ENCODE measurements at regions not wholly inside any gene's neighbourhood (a gene's known extent, or its start where the extent isn't known, plus 50 kb on each side); places are given as distances from the start of the nearest gene placed in this dataset.
A peak's percentile ranks its signal among the peaks of the same experiment; 100 is the strongest.

DNA sequence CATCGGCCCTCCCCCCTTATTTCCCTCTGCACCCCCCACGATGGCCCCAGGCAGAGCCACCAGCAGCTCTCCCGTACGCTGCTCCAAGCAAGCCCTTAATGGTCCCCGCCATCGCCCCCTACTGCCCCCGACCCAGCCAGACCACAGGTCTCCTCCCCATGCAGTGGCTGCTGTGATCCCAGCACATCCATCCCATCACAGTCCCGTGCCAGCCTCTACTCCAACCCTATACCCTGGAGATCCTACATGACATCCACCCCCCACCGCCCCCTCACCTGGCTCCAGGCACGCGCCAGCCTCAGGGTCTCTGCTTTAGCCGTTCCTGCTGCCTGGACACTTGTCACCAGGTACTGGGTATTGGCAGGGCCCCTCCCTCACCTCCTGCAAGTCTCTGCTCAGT is 85.8 kb upstream of the RTL6 start:
- TF ChIP-seq, protein P1, sequence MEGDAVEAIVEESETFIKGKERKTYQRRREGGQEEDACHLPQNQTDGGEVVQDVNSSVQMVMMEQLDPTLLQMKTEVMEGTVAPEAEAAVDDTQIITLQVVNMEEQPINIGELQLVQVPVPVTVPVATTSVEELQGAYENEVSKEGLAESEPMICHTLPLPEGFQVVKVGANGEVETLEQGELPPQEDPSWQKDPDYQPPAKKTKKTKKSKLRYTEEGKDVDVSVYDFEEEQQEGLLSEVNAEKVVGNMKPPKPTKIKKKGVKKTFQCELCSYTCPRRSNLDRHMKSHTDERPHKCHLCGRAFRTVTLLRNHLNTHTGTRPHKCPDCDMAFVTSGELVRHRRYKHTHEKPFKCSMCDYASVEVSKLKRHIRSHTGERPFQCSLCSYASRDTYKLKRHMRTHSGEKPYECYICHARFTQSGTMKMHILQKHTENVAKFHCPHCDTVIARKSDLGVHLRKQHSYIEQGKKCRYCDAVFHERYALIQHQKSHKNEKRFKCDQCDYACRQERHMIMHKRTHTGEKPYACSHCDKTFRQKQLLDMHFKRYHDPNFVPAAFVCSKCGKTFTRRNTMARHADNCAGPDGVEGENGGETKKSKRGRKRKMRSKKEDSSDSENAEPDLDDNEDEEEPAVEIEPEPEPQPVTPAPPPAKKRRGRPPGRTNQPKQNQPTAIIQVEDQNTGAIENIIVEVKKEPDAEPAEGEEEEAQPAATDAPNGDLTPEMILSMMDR (IDR thresholded peaks at IDR 0.05) = no peak
- TF ChIP-seq POLR2A (IDR thresholded peaks at IDR 0.05) = no peak
- peak in 1 of 3 donors; percentile 37 for DNase-seq
- no peak overlapping the region for H3K27ac ChIP-seq
- no peaks in the 10 kb centered on the region for H3K27me3 ChIP-seq
- no peaks in the 10 kb centered on the region for H3K9me3 ChIP-seq
- H3K4me3 ChIP-seq = no peak overlapping the region
- H3K36me3 ChIP-seq = no peaks in the 10 kb centered on the region
- H3K4me1 ChIP-seq = no peaks in the 10 kb centered on the region

DNA sequence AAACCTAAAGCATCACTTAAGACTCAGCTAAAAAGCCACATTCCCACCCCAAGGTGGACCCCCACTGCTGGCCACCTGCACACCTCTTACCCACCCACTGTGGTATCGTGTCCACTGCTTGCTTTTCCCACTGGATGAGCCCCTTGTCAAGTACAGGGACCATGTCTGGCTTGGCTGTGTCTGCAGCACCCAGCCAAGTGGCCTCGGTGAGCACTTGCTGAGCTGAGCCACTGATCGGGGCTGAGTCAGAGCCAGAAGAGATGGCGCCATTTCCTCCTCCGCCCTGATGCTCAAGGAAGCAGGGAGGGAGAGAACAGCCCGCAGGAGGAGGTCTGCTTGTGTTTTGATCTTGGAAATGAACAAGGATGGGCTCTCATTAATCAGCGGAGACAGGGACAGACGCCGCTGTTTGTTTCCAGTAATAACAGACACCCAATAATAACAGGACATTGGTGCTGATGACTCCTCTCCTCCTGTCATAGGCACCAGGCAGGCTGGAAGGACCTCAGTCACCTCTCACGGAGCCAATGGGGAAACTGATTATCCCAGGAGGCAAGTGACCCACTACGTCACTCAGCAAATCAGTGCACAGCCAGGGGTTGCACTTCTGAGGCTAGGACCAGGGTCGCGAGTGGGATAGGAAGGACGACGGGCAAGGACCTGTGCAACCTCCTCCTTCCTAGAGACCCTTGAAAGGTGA is 85.2 kb upstream of the RTL6 start:
- Histone ChIP-seq H3K27ac (no peak overlapping the region), H3K36me3 (no peaks in the 10 kb centered on the region)
- DNase-seq = peak in 1 of 3 donors; percentile 18

DNA sequence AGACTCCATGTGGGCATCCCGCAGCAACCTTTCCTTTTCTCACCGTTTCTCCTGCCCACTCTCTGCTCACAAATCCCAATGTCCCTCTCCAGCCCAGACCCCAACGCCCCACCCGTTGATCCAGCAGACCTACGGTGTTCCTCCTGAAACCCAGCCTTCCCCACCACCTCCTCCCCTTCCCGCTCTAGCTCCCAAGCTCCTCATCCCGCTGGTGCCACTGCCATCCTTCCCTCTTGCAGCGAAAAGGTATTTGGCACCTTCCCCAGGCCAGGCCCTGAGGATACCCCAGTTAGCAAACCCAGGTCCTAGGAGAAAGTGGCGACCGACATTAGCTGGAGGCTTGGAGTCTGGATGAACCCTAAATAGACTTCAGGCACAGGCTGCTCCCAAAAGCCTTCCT is 84.0 kb upstream of the RTL6 start:
- no peak overlapping the region for H3K27ac ChIP-seq

More for the DNA sequence above, 85.2 kb upstream of the RTL6 start:
- no peak overlapping the region for H3K4me3 ChIP-seq
- no peaks in the 10 kb centered on the region for H3K4me1 ChIP-seq
- no peaks in the 10 kb centered on the region for H3K27me3 ChIP-seq
- H3K9me3 ChIP-seq = no peaks in the 10 kb centered on the region
- TF ChIP-seq, protein P1 (IDR thresholded peaks at IDR 0.05) = no peak
- no peak for TF ChIP-seq POLR2A (IDR thresholded peaks at IDR 0.05)

DNA sequence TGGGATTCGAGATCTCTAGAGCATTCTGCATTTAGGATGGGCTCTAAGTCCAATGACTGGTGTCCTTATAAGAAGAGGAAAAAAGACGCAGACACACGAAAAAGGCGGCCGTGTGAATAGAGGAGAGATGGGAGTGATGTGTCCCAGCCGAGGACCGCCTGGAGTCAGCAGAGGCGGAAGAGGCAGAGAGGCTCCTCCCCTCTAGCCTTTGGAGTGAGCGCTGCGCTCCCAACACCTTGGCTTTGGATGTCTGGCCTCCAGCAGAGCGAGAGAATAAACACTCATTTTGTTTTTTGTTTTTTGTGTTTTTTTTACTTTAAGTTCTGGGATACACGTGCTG is 83.0 kb upstream of the RTL6 start:
- H3K4me3 ChIP-seq = no peak overlapping the region
- DNase-seq = peak in 1 of 3 donors; percentile 4
- TF ChIP-seq, protein P1 (IDR thresholded peaks at IDR 0.05) = no peak
- no peak for TF ChIP-seq POLR2A (IDR thresholded peaks at IDR 0.05)
- no peaks in the 10 kb centered on the region for H3K27me3 ChIP-seq
- H3K4me1 ChIP-seq = no peaks in the 10 kb centered on the region
- H3K9me3 ChIP-seq = no peaks in the 10 kb centered on the region
- no peaks in the 10 kb centered on the region for H3K36me3 ChIP-seq
- no peak overlapping the region for H3K27ac ChIP-seq

More for the DNA sequence above, 84.0 kb upstream of the RTL6 start:
- TF ChIP-seq POLR2A (IDR thresholded peaks at IDR 0.05) = no peak
- TF ChIP-seq, protein P1 (IDR thresholded peaks at IDR 0.05) = no peak
- no peaks in the 10 kb centered on the region for H3K36me3 ChIP-seq
- H3K27me3 ChIP-seq = no peaks in the 10 kb centered on the region
- peak in 2 of 3 donors; percentile 21 to 23 for DNase-seq
- no peaks in the 10 kb centered on the region for H3K9me3 ChIP-seq
- no peaks in the 10 kb centered on the region for H3K4me1 ChIP-seq
- H3K4me3 ChIP-seq = no peak overlapping the region

DNA sequence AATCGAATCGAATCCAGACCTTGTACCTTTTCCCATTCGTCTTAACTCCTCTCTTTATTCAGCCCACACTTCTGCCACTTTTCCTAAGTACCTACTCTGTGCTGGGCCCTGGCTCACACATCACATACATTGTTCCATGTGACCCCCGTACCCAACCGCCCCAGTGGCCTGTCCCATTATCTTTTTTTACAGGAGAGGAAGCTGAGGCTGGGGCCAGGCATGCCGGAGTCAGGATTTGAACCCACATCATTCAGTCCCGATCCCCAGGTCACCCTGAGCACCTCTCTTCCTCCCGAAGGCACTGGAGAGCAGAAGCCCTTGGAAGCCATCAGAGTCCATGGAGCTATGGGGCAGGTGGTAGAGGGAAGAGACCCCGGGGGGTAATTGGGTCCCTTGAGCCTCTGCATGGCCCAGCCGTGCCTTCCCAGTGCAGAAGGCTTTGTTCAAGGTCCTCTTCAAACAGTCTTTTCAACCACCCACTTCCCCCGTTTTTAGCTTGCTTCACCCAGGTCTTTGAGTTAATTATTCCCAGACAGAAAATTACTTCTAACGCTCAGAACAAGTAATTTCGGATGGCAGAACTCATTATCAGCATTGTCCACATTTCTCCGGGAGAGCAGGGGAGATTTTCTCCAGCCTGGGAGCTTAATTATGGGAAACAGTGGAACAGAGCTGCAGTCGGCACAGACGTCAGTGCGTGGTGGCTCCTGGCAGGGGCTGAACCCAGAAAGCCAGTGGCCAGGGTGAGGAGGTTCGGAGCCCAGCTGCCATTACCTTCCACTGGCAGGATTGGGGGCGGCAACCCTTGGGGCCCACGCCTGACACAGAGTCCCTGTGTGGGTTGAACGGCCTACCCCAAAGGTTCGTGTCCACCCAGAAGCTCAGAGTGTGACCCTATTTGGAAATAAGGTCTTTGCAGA is 82.4 kb upstream of the RTL6 start:
- DNase-seq = peak in 2 of 3 donors; percentile 20 to 39
- Histone ChIP-seq H3K27me3 (no peaks in the 10 kb centered on the region), H3K27ac (no peak overlapping the region), H3K4me1 (no peaks in the 10 kb centered on the region), H3K9me3 (no peaks in the 10 kb centered on the region), H3K36me3 (no peaks in the 10 kb centered on the region), H3K4me3 (no peak overlapping the region)
- TF ChIP-seq, protein P1 (IDR thresholded peaks at IDR 0.05) = no peak
- TF ChIP-seq POLR2A (IDR thresholded peaks at IDR 0.05) = no peak

All from Peyer's patch (tissue), 4 donors.